Epithelial cell of proximal tubule (primary cell): ENCODE measurements at regions not wholly inside any gene's neighbourhood (a gene's known extent, or its start where the extent isn't known, plus 50 kb on each side); places are given as distances from the start of the nearest gene placed in this dataset.

Experiments used
- DNase-seq: peaks from one replicate; pipeline ENCODE4 v3.0.0-alpha.2; 2011; ENCODE audit warnings: low read depth
- H3K4me3 ChIP-seq: 2 replicates; pipeline ENCODE4 v1.5.1; 2011; ENCODE audit warnings: low read depth, mild to moderate bottlenecking, low read length
- CTCF ChIP-seq: conservative IDR thresholded peaks from 2 replicates; pipeline ENCODE4 v1.5.1; 2012; ENCODE audit warnings: low read depth, mild to moderate bottlenecking, low read length

GRCh38 chr15:100721758-100722550 lies 119.6 kb downstream of the ASB7 start:
- DNase-seq, result peak; percentile 100
- peak overlapping the region; percentile 17 for H3K4me3 ChIP-seq
- no peak for TF ChIP-seq CTCF

- no peak overlapping the region for H3K4me3 ChIP-seq
- TF ChIP-seq CTCF, result no peak
- DNase-seq, result no peak
These were observed 120.3 kb downstream of the ASB7 start for GRCh38 chr15:100722551-100723314.

GRCh38 chr15:100723315-100723801 lies 121.0 kb downstream of the ASB7 start:
- no peak overlapping the region for H3K4me3 ChIP-seq
- DNase-seq, result no peak
- TF ChIP-seq CTCF, result no peak

- DNase-seq, result no peak
- no peak overlapping the region for H3K4me3 ChIP-seq
- TF ChIP-seq CTCF, result no peak
These were observed 123.0 kb downstream of the ASB7 start for GRCh38 chr15:100725121-100726069.

GRCh38 chr15:100726070-100726420 lies 123.7 kb downstream of the ASB7 start:
- no peak overlapping the region for H3K4me3 ChIP-seq
- DNase-seq, result no peak
- TF ChIP-seq CTCF, result no peak

GRCh38 chr15:100726421-100727190 lies 124.2 kb downstream of the ASB7 start:
- H3K4me3 ChIP-seq, result no peak overlapping the region
- no peak for DNase-seq
- no peak for TF ChIP-seq CTCF
